ENCODE measurements at regions not wholly inside any gene's neighbourhood (a gene's known extent, or its start where the extent isn't known, plus 50 kb on each side); places are given as distances from the start of the nearest gene placed in this dataset.

DNA sequence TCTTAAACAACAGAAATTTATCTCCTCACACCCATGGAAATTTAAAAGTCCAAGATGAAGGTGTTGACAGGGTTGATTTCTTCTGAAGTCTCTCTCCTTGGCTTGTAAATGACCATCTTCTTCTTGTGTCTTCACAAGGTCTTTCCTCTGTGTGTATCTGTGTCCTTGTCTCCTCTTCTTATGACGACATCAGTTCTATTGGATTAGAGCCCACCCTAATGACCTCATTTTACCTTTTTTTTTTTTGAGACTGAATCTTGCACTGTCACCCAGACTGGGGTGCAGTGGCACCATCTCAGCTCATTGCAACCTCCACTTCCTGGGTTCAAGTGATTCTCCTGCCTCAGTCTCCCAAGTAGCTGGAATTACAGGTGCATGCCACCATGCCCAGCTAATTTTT is 429.0 kb upstream of the CDH5 start:
- CTCF ChIA-PET (ENCODE audit: partially characterized antibody), result interaction anchor here (0.5 to 1.9 kb wide), 3 partner anchors 13 to 216 kb away, joined by 3 to 4 read pairs (median 4); no protein-coding TSS in a partner anchor
- H3K4me2 ChIP-seq (ENCODE audit: insufficient read depth in 1 of 2, low read depth in 2 of 2, low read length in 2 of 2), result no peak overlapping the region
- H4K91ac ChIP-seq (replicated peaks; ENCODE audit: insufficient read length, low read length), result no peak overlapping the region
- H2BK120ac ChIP-seq (replicated peaks; ENCODE audit: low read depth, low read length), result no peak overlapping the region
- FAIRE-seq (no peak), DNase-seq (ENCODE audit: low read depth in 1 of 2, low spot score in 2 of 2) (no peak)
- H2BK15ac ChIP-seq (ENCODE audit: low read length), result no peak overlapping the region
- H3K9me3 ChIP-seq (ENCODE audit: insufficient read depth in 2 of 2, low read depth in 1 of 2, low read length in 1 of 2), result no peaks in the 10 kb centered on the region
- no peak overlapping the region for H2AFZ ChIP-seq (ENCODE audit: low read length)
- no peaks in the 10 kb centered on the region for H3K27me3 ChIP-seq (replicated peaks in 1 of 4; ENCODE audit: control insufficient read depth in 3 of 4, extremely low read depth in 1 of 4, insufficient read depth in 3 of 4, low read length in 3 of 4)
- H3K4ac ChIP-seq (replicated peaks; ENCODE audit: insufficient read length, low read depth, low read length), result no peak overlapping the region
- H2AK5ac ChIP-seq (ENCODE audit: low read depth, low read length), result no peak overlapping the region
- H3K79me2 ChIP-seq (ENCODE audit: control insufficient read depth in 1 of 2, insufficient read depth in 2 of 2, low read length in 2 of 2), result no peaks in the 10 kb centered on the region
- H2BK5ac ChIP-seq (ENCODE audit: low read depth, low read length), result no peak overlapping the region
- TF ChIP-seq POLR2A (IDR thresholded peaks at IDR 0.05; ENCODE audit: control extremely low read depth in 1 of 2, low read depth in 2 of 2, low read length in 2 of 2) (no peak), SP2 (IDR thresholded peaks at IDR 0.05; ENCODE audit: low read length) (no peak), SIN3A (conservative IDR thresholded peaks at IDR 0.05 in 1 of 2, IDR thresholded peaks at IDR 0.05 in 1 of 2; ENCODE audit: low read depth in 1 of 2, low read length in 2 of 2) (no peak), SRF (IDR thresholded peaks at IDR 0.05; ENCODE audit: low read depth, low read length) (no peak), EZH2 (IDR thresholded peaks at IDR 0.05; ENCODE audit: low read depth, low read length, severe bottlenecking) (no peak), SIRT6 (IDR thresholded peaks at IDR 0.05; ENCODE audit: low read length) (no peak), JUND (IDR thresholded peaks at IDR 0.05; ENCODE audit: low read length) (no peak), FOSL1 (IDR thresholded peaks at IDR 0.05; ENCODE audit: insufficient read depth, low read depth, low read length) (no peak), RBBP5 (IDR thresholded peaks at IDR 0.05; ENCODE audit: borderline replicate concordance, low read depth, low read length) (no peak), NRF1 (IDR thresholded peaks at IDR 0.05; ENCODE audit: low read depth, low read length) (no peak), ASH2L (IDR thresholded peaks at IDR 0.05; ENCODE audit: low read length) (no peak)
- TF ChIP-seq, protein P1, sequence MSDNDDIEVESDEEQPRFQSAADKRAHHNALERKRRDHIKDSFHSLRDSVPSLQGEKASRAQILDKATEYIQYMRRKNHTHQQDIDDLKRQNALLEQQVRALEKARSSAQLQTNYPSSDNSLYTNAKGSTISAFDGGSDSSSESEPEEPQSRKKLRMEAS (IDR thresholded peaks at IDR 0.05), result no peak
- no peak overlapping the region for H4K5ac ChIP-seq (ENCODE audit: insufficient read length, low read depth, low read length)
- H3K4me3 ChIP-seq (ENCODE audit: extremely low read depth in 1 of 4, insufficient read depth in 2 of 4, low read depth in 3 of 4, low read length in 4 of 4), result no peak overlapping the region
- no peak overlapping the region for H3K14ac ChIP-seq (ENCODE audit: insufficient read length)
- no peak overlapping the region for H2BK12ac ChIP-seq (ENCODE audit: low read depth, low read length)
- POLR2A ChIA-PET (ENCODE audit: partially characterized antibody), result no interaction called here
- H3K27ac ChIP-seq (ENCODE audit: low read depth, low read length), result no peak overlapping the region
- no peaks in the 10 kb centered on the region for H3K79me1 ChIP-seq (ENCODE audit: low read depth, low read length)
- H3K9ac ChIP-seq (replicated peaks in 1 of 4; ENCODE audit: extremely low read depth in 1 of 4, low read depth in 3 of 4, low read length in 3 of 4), result no peak overlapping the region
- no peak overlapping the region for H2BK20ac ChIP-seq (ENCODE audit: low read length)
- H4K8ac ChIP-seq (ENCODE audit: extremely low read depth, insufficient read depth, low read length), result no peak overlapping the region
- no peak overlapping the region for H3K23ac ChIP-seq (ENCODE audit: insufficient read length)
- WGBS, 2 experiments (ENCODE audit: extremely low coverage in 1 of 2, insufficient coverage in 1 of 2, insufficient read length in 1 of 2, insufficient replicate concordance in 2 of 2, low coverage in 1 of 2, low lambda C conversion rate in 2 of 2, missing lambda C conversion rate in 1 of 2), result 86% methylated on average over 1 of the region's 1 CpG; no CpG with 5 or more reads in 1 of the 2 experiments
- no peak overlapping the region for H3K56ac ChIP-seq (replicated peaks; ENCODE audit: insufficient read length, low read depth, low read length)
- no peaks in the 10 kb centered on the region for H3K36me3 ChIP-seq (ENCODE audit: control insufficient read depth in 2 of 4, insufficient read depth in 4 of 4, low read length in 3 of 4)
- no peaks in the 10 kb centered on the region for H4K20me1 ChIP-seq (replicated peaks in 1 of 2; ENCODE audit: control insufficient read depth in 1 of 2, insufficient read depth in 2 of 2, low read length in 2 of 2)
- no peaks in the 10 kb centered on the region for H3K4me1 ChIP-seq (replicated peaks in 1 of 4; ENCODE audit: control insufficient read depth in 3 of 4, insufficient read depth in 4 of 4, low read length in 3 of 4)
- H3K18ac ChIP-seq (ENCODE audit: extremely low read depth, low read length), result no peak overlapping the region
- no peaks in the 10 kb centered on the region for H3K23me2 ChIP-seq (ENCODE audit: low read depth, low read length)

Data from H1 (cell line).